ENCODE measurements at regions not wholly inside any gene's neighbourhood (a gene's known extent, or its start where the extent isn't known, plus 50 kb on each side); places are given as distances from the start of the nearest gene placed in this dataset.
"Not testable (repeated sequence)": the region's sequence is repeated elsewhere in the genome, so short reads cannot be mapped to it uniquely, and the experiment has no call there.

- no peak for DNase-seq (ENCODE audit: low read depth)
- TF ChIP-seq, protein P1, sequence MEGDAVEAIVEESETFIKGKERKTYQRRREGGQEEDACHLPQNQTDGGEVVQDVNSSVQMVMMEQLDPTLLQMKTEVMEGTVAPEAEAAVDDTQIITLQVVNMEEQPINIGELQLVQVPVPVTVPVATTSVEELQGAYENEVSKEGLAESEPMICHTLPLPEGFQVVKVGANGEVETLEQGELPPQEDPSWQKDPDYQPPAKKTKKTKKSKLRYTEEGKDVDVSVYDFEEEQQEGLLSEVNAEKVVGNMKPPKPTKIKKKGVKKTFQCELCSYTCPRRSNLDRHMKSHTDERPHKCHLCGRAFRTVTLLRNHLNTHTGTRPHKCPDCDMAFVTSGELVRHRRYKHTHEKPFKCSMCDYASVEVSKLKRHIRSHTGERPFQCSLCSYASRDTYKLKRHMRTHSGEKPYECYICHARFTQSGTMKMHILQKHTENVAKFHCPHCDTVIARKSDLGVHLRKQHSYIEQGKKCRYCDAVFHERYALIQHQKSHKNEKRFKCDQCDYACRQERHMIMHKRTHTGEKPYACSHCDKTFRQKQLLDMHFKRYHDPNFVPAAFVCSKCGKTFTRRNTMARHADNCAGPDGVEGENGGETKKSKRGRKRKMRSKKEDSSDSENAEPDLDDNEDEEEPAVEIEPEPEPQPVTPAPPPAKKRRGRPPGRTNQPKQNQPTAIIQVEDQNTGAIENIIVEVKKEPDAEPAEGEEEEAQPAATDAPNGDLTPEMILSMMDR (IDR thresholded peaks at IDR 0.05; ENCODE audit: insufficient read depth, low read length) = no peak
- H3K4me3 ChIP-seq (ENCODE audit: low read depth, low read length) = no peak overlapping the region
Measured at GRCh38 chr18:51490417-51490816, 292.9 kb upstream of the MEX3C start.

DNA sequence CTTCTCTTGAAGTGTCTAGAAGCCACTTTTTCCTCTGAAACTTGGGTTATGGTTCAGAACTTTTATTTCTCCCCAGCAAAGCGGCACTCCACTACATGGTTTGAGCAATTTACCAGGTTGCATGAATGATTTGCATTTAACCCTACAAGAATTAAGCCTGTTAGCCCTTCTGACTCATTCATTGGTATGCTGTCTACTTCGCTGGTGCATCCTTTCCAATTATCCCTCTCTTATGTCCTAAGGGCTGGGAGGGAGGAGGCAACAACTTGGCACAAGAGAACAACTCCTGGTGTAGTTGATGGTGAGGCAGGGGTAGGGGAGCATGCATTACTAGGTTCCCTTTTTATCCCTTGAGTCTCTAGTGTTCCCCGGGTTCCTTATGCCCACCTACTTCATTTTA lies 293.4 kb upstream of the MEX3C start:
- TF ChIP-seq, protein P1 (IDR thresholded peaks at IDR 0.05; ENCODE audit: insufficient read depth, low read length) = no peak

GRCh38 chr18:51491678-51492372 lies 294.3 kb upstream of the MEX3C start:
- DNase-seq (ENCODE audit: low read depth) = no peak
- no peak overlapping the region for H3K4me3 ChIP-seq (ENCODE audit: low read depth, low read length)
- TF ChIP-seq, protein P1 (IDR thresholded peaks at IDR 0.05; ENCODE audit: insufficient read depth, low read length) = no peak

More for the DNA sequence above, 293.4 kb upstream of the MEX3C start:
- no peak overlapping the region for H3K4me3 ChIP-seq (ENCODE audit: low read depth, low read length)
- DNase-seq (ENCODE audit: low read depth) = no peak

- H3K4me3 ChIP-seq (ENCODE audit: low read depth, low read length) = no peak overlapping the region
- TF ChIP-seq, protein P1 (IDR thresholded peaks at IDR 0.05; ENCODE audit: insufficient read depth, low read length) = no peak
- no peak for DNase-seq (ENCODE audit: low read depth)
Measured at GRCh38 chr18:51498085-51498855, 300.8 kb upstream of the MEX3C start.

DNA sequence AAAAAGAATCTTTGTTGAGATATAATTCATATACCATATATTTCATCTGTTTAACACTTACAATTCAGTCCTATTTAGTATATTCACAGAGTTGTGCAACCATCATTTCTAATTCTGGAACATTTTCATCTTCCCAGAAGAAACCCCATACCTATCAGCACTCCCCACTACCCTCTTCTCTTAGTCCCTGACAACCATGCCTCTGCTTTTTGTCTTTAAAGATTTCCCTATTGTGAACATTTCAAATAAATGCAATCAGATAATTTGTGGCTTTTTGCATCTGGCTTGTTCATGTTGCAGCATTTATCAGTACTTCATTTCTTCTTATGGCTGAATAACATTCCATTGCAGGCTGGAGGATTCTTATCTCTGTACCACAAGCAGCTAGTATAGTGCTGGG lies 305.9 kb upstream of the MEX3C start:
- TF ChIP-seq, protein P1 (IDR thresholded peaks at IDR 0.05; ENCODE audit: insufficient read depth, low read length) = no peak
- no peak overlapping the region for H3K4me3 ChIP-seq (ENCODE audit: low read depth, low read length)
- no peak for DNase-seq (ENCODE audit: low read depth)

GRCh38 chr18:51506811-51507210 lies 309.3 kb upstream of the MEX3C start:
- TF ChIP-seq, protein P1 (IDR thresholded peaks at IDR 0.05; ENCODE audit: insufficient read depth, low read length) = no peak
- no peak for DNase-seq (ENCODE audit: low read depth)
- no peak overlapping the region for H3K4me3 ChIP-seq (ENCODE audit: low read depth, low read length)

- H3K4me3 ChIP-seq (ENCODE audit: low read depth, low read length); DNase-seq (ENCODE audit: low read depth): not testable (repeated sequence)
Measured at GRCh38 chr18:51508410-51508809, 310.9 kb upstream of the MEX3C start.
